DMS 273 (cell line): ENCODE measurements at regions not wholly inside any gene's neighbourhood (a gene's known extent, or its start where the extent isn't known, plus 50 kb on each side); places are given as distances from the start of the nearest gene placed in this dataset.

ENCODE experiments used
- DNase-seq: peaks from one replicate; lab custom pipeline; 2025; ENCODE audit not compliant: unreplicated experiment; lab: John Stamatoyannopoulos, UW

DNA sequence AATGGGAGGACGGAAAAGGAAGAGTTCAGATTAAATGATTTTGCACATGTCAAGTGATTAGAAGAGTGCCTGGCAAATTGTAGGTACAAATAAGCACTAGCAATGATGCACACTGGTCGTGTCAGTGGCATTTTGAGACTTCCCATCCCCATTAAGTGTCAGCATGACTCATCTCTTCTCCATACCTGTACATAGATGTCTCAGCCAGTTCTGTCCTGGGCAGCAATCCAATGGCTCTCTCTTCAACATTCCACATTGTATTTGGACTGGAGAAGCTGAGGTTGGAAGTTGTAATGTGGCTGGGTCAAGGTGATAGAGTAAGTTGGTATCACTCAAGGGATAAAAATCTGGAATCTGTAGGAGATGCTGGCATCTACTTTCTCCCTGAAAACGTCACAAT, 742.7 kb downstream of the VRK1 start:
- no peak for DNase-seq

DNA sequence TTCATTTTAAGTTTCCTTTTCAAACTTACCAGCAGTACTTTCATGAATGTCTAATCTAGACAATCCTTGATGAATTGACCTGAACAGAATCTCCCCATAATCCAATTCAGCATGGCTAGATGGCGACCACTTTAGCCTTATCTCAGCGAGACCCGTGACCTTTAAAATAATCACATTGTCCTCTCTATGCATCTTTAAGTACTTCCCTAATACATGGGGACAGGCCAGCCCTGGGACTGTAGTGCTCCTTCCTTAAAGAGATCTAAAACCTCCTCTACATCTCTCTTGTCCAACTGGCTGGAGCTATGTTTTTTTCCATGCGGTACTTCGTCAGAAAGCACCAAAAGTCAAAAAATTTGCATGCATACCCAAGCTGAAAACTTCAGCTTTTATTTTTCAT, 746.0 kb downstream of the VRK1 start:
- no peak for DNase-seq

DNA sequence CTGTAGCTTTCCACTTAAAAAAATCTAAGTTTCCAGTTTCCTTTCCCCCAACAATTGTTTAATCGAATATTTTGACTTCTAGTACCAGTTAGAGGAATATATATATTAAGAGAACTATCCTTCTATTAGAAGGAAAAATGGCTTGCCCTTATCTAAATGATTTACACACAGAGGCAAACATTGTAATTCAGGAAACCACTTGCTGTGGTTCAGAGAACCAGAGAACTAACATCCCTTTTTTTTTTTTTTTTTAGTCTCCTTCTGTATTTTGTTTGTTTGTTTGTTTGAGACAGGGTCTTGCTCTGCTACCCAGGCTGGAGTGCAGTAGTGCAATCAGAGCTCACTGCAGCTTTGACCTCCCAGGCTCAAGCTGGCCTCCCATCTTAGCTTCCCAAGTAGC, 746.6 kb downstream of the VRK1 start:
- DNase-seq: no peak

DNA sequence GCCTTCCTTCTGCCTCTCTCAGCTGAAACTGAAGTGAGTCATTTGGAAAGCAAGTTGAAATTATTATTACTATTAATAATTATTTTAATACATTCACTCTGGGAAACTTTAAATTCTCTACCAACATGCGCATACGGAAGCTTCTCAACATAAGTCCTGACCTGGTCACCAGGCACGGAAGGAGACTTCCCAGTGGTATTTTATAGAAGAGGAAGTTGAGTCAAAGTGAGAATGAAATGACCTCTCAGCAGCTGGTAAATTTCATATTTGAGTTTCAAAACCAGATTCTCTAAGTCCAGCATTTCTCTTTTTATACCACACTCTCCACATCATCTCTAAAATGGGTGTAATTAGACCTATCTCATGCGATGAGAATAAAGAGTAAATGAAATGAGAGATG, 747.4 kb downstream of the VRK1 start:
- DNase-seq: no peak

DNA sequence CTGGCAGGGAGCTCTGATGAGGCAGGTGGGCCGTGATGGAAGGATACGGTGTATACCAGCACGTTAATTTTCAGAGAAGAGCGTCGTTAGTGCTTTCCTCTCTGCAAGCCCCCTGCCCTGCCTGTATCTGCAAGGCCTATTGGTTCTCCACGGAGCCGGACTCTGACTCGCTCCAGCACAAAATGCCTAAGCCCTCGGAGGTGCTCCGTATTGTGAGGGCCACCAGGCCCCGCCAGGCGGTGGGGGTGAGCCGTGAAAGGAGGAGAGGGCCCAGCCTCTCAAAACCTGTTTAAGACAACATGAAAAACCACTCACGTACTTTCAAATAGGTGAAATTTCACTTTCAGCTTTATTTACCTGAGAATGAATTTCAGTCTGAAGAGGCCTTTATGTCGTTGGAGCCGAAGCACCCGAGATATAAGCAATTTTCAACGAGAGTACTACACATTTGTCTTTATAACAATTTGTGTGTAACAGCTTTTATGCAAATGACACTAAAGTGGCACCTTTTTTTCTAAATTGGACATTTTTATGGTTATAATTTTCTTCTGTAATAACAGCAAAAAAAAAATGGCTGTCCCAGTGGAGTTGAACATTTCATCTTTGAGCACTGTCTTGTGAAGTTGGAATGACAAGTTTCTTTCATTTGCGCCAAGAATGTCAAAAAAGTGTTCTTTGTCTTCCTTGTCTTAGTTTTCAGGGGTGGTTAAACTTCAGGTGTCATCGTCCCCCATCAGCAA, 749.5 kb downstream of the VRK1 start:
- DNase-seq: no peak

DNA sequence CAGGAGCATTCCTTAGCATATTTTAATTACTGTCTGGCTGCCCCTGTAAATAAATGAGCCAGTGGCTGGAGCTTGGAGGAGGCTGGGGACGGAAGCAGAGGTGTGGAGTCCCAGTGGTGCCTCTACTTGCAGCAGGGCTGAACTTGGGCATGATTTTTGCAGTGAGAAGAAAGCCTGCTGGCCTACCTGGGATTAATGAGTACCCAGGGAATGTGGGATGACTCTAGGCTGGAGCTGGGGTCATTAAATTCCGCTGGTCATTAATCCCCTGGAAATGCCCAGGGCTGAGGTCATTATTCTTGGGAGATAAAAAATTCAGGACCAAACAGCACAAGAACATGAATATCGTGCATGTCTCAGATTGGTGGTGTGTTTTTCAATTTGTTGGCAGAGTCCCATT, 753.3 kb downstream of the VRK1 start:
- DNase-seq: no peak

DNA sequence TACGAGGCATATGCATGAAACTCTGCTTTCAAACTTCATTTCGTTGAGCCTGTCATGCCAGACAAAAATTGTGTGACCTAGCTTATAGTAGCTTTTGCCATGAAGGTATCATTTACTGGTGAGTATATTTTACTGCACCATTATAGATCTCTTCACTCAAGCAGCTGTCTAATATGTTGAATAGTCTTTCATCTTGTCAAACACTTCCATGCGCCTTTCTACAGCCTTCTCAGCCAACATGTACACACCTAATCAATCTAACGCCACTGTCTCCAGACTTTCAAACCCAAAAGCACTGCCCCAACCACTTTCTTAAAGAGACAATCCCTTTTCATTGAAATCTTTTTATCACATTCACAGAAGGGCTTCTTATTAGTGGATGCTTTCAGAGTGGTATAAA, 757.4 kb downstream of the VRK1 start:
- no peak for DNase-seq

DNA sequence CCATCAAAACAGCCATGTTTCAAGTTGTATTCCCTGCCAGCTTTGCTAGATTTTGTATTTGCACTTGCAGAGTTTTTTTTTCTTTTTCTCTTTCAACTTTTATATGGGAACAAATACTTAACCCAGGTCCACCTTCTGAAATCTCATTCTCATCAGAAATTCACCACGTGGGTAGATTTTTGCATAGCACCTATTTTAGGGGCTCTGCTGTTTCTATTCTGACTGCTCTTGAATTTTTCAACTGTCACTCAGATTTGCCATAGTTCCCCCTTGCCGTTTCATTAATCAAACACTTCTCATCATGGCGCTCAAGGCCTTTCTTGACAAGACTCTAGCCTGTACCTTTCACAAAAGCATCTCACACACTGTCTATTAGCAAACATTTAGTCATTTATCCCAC, 767.2 kb downstream of the VRK1 start:
- no peak for DNase-seq

DNA sequence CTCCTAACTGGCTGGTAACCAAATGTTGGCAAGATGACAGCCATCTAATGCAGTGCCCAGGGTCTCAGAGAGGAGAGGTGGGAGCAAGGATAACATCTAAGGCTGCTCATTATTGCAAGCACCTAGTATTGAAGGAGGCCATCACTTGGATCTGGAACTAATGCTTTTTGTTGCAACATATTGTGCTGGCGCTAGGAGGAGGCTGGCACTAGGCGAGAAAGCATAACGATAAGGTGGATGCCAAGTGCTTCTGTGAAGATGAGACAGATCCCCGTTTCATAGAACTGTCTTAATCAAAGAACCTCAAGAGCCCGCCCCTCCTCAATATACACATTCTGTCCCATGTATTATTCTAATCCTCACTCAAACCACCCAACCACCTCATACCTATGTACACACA, 774.0 kb downstream of the VRK1 start:
- no peak for DNase-seq

DNA sequence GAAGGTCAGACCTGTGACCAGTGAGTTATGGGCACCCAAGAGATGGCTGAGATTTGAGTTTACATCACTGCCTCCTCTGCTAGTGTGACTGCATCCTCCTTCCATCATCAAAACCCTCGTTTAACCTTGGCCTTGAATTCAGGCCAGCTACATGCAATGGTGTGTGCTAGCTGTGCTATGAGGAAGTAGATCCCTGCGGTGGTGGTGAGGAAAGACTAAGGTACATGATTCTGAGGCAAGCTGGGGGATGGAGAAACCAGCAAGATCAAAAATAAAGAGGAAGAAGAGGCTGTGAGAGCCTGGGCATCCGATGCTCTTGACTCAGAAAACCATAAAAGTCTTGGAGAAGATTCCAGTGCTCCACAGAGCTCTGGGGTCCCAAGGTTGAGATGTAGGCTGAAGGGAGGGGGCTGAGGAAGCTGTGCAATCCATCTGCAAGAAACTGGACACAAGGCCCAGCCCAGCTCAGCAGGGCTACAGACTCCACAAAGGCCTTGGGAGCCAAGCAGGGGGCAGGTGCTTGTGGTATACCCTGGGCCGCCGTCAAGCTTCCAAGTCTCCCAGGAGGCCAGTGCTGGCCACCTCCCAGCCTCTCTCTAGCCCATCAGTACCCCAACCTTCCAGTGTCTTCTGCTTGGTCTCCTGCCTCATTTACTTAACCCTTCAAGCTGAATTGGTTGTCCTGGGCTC, 774.8 kb downstream of the VRK1 start:
- no peak for DNase-seq

DNA sequence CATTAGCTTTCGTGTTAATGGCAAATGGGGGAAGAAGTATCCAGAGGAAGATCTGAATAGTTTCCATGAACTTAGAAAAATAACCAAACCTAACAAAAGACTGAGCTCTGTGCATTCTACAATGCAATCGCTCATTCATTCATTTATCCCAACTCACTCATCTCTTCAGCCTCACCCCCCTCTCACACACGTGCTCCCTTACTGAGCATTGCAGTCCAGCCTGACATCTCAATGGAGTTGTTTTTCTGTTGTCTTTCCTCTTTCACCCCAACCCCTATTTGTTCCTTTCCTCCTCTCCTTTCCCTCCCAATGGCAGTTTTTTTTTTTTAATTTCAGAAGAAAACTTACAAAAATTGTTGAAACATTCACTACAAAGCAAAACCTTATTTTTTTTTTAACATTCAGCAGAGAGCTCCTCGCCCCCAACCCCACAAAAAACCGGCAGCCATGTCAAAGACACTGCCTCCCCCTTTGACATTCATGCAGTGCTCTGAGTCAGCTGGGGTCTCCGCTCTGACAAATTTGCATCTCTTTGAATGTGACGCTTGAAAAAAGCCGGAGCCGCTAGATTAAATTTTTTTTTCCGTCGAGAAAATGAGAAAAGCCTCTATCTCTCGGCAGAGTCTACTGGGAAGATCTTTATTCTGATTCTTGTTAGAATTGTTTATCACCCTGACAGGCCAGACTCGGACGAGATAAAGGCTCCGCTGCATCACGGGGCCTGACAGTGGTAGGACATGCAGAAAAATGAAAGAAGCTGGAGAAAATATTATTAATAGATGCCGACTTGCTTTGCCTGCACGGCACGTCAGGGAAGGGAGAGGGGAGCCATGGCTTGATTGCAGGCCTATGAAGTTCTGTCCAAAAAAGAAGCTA, 775.6 kb downstream of the VRK1 start:
- no peak for DNase-seq

DNA sequence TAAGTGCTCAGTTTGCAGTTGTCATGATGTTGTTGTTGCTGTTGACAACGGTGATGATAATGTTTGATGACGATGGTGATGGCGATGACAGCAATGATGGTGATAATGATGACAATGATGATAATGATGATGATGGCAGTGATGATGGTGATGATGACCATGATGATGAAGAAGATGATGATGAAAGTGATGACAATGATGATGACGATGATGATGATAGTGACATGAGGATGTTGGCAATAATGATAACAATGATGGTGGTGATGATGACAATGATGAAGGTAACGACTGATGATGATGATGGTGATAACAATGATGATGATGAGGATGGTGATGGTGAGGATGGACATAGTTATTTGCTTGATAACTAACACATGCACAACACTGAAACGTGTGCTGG, 778.5 kb downstream of the VRK1 start:
- no peak for DNase-seq

DNA sequence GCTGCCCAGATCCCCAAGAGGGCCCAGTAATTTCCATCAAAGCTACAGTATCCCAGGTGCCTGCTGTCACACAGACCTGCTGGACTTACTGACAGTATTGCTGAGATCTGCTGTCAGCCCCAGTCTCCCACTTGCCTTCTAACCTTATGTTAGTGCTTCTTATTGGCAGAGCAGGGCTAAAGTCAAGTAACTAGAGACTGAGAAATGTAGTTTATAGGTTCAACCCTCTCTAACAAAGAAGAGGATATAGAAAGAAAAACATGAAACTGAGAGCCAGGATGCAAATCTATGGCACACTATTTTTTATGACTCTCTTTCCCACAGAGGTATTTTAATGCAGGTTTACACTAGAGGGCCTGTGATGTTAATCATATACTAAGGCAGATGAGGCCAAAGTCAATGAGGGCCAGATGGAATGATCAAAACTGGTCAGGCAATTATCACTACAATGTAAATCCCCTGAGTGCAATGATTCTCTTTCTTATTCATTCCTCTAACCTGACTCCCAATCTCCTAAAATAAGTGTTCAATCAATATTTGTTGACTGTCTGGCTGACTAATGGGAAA, 781.9 kb downstream of the VRK1 start:
- no peak for DNase-seq

DNA sequence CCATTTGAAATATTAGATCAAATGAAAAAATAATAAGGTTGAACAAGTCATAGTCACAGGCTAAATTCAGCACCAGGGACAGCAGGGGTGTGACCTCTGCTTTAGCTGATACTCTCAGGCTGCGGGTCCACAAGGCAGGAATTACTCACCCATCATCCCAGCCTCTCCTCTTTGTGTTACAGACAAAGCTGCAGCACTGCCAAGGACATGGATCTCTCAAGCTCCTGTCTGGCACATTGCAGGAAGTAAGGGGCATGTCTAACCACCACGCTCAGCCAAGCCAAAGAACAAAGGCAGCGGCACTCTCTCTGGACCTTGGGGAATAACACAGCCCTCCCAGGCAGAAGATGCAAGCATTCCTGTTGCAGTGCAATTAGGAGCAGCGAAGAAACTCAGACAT, 783.8 kb downstream of the VRK1 start:
- DNase-seq: no peak

DNA sequence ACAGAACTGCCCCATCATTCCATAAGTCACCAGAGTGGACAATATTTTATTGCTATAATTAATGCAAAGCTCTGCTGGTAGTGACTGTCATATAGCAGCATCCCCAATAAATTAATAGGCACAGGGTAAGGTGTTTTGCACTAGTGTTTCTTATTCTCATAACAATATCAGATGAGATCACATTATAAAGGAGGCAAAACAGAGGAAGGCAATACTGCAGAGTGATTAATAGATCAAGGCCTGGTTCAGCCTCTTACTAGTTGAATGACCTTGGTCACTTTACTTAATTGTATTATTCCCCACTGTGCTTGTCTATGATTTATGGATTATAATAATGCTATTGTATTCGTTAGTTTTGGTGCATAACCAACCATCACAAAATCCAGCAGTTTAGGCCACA, 784.8 kb downstream of the VRK1 start:
- no peak for DNase-seq

DNA sequence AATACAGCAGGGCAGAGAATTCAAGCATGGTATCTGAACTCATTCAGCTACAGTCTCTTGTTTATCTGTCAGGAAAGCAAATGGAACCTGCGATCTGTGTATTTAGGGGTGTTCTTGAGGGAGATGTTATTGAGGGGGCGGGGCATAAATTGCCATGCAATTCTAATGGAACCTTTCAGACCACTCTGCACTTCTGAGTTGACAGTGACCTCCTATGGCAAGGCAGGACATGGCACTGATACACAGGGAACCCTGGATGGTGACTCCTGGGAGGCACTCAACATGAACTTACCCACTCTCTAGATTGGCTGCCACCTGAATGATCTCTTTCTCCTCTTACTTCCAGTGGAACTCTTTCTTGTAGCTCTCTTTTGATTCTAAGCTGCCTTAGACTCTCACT, 787.3 kb downstream of the VRK1 start:
- DNase-seq: no peak

DNA sequence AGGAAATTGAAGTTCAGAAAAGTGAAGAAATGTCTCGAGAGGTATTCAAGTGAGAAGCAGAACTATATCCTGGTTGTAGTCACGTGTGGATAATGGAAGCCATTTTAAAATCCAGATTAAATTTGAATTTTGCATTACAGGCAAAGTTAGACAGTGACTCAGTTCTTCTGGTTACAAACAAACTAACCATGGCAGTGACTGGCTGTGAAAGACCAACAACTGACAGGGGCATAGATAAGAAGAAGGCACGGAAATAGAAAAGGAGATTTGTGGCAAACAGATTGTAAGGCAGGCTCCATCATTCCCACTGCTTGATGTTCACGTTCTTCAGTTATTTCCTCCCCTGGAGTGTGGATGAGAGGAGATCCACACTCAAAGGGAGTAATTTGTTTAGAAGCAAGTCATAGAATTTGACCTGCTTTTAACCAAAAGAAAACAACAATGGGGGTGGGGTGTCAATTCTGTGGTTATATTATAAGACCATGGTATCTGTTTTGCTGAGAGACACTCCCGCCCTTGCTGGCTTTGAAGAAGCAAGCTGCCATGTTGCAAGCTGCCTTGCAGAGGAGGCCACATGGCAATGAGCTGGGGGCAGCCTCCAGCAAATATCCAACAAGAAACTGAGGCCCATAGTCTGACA, 795.3 kb downstream of the VRK1 start:
- DNase-seq: no peak

DNA sequence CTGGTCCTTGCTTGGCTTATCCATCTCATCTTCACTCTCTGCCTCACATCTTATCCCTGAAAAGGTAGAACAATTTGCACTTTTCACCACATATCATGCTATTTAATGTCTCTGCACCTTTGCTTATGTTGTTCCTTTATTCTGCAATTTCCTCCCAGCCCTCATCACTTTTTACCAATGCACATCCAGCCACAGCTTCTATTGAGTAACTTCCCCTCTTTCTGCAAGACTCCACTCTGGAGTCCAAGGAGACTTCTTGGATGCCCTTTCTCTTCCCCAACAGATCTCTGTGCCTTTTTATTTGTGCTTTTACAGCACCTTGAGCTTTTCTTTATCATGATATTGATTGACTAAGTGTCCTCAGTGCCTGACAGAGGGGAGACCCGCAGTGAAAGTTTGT, 797.1 kb downstream of the VRK1 start:
- no peak for DNase-seq

DNA sequence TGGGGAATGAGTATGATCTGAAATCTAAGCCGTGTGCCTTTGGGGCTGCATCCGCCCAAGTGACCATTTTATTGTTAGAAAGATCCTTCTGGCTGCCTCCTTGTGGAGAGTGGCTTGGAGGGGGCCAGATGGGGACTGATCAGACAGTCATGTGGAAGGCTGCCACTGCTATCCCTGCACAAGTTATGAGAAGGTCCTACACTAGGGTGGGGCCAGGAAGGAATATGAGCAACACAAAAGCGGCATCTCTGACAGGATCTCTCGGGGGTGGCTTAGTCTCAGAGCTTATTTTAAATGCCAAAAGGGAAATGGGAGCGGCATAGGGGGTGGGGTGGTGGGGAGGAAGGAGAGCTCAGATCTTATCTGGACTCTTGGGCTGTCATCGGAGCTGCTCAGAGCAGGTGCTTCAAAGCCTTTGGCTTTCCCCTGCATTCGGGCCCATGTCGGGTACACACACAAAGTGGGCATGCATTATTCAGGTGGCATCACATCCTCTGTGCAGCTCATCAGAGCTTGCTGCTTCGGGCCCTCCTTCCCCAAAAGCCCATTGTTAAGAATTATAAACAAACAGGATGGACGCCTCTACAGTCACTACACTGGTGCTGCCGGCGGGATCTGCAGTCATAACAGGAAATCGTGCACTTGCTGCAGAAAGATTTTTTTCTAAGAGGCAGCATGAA, 805.4 kb downstream of the VRK1 start:
- no peak for DNase-seq

DNA sequence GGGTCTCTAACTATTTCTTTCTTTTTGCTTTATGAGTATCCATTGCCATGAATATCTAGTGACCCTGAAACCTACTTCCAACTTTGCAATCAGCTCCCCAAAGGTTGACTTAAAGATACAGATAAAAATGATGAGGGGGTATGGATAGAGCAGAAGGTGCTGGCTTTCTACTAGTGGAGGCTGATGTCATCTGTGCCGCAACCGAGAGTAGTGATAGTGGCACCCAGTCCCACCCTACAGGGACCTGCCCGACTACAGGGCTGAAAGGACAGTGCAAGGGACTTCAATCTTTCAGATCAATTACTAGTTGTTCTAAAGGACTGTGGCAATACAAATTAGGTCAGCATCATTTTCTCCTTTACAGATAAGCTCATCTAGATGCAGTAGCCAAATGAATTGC, 806.0 kb downstream of the VRK1 start:
- DNase-seq: no peak

DNA sequence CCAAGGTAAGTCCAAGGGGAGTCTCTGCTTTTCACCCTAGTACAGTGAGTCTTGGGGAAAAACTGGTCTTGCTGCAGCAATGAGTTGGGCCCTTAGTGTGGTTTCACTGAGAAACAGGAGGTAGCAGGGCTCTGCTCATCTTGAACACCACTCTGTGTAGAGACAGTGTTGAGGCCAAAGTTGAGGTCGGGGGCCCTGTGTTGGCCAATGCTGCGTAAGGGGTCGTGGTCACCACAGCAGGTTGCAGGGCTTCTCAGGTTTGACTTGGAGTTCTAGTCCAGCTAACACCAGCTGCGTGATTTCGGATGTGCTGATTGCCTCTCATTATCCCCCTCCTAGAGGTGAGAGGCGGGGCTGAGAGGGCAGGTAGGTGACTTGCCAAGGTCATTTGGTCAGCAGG, 807.5 kb downstream of the VRK1 start:
- DNase-seq: no peak
